HG02852 (cell line): ENCODE measurements at regions not wholly inside any gene's neighbourhood (a gene's known extent, or its start where the extent isn't known, plus 50 kb on each side); places are given as distances from the start of the nearest gene placed in this dataset.

ENCODE experiments used
- ATAC-seq: cut with Tn5 transposase; IDR thresholded peaks from one replicate; pipeline ENCODE4 v1.9.1; 2021; ENCODE audit warnings: mild to moderate bottlenecking, moderate library complexity; ENCODE audit not compliant: unreplicated experiment

DNA sequence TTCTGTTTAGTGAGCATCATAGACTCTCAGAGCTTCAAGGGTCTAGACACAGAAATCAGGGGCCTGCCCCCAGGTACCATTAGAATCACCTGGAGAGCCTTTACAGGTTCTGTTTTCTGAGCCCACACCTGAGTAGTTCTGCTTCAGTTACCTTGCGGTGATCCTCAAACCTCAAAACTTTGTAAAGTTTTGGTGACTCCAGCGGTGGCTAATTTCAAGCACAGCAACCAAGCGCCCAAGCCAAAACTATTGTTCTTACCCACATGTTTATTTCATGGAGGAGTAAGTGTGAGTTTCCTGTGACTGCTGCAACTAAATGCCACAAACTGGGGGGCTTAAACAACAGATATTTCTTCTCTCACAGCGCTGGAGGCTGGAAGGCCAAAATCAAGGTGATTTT is 108.9 kb downstream of the FOXD1 start:
- ATAC-seq, result no peak

DNA sequence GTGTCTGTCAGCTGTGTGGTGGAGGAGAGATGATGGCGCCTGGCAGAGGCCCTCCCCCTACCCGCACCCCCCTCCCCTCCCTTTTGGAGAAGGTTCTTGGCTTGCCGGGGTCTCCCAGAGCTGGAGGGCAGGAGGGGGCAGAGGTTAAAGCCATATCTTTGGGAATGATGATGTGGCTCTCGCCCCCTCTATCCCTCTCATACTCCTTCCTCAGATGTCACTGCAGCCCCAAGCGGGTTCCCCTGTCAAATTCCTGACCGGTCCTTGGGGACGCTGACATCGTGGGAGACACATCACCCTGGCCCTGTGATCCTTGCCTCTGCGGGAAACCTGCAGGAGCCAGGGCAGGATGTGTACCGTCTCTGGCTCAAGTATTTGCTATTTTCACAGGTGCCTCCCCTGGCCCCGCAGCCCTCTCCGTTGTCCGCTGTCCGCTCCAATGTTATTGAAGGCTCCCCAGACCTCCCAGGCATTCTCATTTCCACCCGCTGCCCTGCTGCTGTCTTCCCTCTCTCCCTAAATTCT is 109.5 kb downstream of the FOXD1 start:
- ATAC-seq, result no peak

DNA sequence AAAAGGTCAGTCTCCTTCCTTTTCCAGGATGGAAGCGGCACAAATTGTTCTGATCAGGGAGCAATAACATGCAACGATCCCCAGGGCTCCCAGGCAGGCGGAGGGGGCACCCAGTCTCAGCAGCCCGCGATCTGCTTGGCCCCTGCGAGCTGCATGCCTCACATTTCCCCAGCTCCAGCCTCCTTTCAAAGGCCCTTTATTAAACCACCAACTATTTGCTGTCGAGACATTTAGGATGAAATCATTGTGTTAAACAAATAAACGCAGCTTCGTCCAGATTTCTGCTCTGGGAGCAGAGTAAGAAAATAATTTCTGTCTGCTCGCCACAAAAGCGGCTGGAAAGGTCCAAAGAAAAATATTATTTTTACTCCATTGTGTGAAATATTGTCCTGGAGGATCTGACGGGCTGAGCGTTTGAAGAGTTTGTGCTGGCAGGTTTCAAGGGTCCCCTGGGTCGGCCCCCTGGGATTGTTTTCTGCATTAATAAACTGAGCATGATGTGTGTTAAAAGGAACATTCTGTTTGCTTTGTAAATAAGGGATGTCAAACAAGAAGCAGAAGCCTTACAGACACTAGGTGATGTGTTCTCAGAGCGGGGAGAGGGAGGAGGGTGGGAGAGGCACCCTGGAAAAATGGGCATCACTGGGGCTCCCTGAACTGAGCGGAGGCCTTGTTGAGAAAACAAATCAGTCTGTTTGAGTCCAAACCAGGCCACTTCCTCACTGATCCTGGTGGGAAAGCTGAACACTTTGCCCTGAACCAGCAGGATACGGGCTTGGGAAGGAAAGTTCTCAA is 110.1 kb downstream of the FOXD1 start:
- ATAC-seq, result no peak

DNA sequence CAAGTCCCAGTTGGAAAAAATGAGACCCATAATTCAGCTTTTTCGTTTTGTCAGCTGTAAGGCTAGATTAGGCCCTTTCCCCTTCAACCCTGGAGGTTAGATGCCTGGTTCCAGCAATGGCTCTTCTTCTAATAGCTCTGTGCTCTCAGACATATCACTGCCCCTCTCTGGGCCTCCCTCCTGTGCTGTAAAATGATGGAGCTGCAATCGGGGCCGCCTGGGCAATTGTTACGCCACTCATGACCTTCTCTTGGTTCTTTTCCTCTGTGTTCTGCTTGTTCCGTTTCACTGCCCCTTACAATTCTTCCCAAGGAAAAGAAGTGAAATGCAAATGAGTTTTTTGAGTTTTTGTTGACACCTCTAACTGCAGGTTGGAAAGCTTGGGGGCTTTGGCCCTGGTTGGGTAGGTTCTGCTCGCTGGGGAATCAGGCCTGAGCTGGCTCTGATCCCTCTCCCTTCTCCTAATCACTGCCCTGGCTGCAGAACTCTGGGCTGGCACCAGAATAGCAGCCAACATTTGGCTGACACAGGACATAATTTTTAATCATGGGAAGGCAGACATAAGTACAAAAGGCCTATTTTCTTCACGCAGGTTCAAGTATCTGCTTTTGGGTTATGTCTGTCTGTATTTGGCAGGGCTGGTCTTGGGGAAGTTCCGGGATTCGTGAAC is 110.9 kb downstream of the FOXD1 start:
- ATAC-seq, result no peak

DNA sequence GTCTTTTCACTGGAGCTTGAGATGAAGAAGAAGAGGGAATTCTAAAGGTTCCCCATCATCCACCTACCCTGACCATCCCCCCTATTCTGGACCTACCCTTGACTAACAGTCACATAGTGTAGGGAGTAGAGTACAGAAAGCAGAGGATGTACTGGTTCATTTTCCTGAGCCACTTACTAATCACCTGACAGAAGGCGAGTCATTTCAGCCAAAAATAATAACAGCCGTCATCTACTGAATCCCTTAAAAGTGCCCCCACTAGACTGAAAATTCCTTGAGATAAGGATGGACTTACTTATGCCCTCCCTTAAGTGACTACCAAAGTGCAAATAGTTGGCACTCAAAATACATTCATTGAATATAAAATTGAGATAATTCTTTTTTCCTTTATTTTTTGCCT is 112.2 kb downstream of the FOXD1 start:
- ATAC-seq, result no peak

DNA sequence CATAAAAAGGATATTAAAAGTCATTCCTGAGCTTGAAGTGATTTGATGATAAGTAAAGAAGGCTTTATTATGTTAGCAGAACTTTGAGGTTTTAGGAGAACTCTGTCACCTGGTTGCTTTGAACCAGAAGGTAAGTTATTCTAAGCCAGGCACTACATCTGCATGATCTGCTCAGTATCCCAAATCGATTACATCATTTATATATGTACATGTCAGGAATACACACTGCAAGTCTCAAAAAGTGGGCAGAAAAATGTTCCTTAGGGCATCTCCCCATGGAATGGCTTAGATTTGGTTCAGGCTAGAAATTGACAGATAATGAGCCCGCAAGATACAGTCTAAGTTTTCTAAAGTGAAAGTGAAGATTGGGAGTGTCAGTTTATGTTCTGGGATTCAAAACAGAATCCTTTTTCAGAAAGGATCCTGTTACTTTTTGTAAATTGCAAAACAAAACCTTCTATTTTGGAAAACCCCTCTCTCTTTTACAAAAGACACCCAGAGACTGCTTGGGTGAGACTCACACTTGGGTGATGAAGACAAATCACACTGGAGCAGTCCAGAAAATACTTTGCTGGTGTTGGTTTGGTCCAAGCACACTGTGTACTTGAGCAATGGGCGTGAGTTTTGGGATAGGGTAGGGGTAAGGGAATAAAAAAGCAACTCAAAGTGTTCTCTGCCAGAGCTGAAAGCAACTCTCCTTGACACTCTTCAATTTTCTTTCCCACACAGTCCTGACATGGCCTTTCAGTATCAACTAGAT is 114.5 kb downstream of the FOXD1 start:
- ATAC-seq, result no peak

DNA sequence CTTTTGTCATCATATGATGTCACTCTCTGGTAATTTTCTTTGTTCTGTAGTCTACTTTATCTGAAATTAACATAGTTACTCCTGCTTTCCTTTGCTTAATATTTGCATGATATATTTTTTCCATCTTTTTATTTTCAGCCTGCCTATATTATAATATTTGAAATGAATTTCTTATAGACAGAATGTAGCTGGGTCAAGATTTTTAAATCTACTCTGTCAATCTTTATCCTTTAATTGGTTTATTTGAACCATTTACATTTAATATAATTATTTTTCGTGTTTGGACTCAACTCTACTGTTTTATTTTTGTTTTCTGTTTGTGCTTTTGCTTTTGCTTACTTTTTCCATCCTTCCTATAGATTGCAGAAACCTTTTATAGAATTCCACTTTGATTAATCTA is 118.0 kb downstream of the FOXD1 start:
- ATAC-seq, result no peak

DNA sequence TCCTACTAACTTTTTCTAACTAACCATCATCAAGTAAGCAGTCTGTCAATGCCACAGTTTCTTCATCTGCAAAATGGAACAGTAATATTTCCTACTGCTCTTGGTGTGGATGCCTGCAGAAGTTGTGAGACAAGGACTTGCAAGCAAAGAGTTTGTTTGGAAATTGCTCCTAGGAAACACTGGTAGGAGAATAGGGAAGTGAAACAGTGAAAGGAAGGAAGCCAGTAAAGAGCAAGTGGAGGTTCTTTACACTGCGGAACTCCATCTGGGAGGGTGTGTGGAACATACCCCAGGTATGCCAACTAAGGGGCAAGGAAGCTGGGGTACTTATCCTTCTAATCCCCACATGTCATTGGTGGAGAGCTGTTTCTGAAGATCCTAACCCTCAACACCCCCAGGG is 119.9 kb downstream of the FOXD1 start:
- ATAC-seq, result no peak

DNA sequence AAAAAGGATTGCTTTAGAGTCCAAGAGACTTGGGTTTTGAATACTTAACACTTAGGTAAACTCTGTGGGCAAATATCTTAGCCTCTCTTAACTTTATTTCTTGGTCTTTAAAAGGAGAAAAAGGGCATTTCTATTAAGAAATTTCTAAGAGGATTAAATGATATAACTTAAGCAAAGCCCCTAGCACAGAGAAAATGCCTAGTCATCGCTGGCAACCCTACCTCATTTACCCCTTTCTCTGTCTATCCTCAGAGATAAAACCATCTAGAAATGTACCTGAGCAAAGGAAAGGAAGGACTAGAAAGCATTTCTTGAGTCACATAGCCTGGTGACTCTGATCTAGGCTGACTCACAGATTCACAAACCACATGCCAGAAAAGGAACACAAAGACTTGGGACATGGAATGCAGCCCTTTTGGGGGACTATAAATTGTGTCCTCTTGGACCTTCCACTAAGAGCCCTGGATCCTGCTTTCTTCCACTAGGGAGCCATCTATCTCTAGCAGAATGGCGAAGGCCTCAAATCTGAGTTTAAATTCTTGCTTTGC is 120.6 kb downstream of the FOXD1 start:
- no peak for ATAC-seq

DNA sequence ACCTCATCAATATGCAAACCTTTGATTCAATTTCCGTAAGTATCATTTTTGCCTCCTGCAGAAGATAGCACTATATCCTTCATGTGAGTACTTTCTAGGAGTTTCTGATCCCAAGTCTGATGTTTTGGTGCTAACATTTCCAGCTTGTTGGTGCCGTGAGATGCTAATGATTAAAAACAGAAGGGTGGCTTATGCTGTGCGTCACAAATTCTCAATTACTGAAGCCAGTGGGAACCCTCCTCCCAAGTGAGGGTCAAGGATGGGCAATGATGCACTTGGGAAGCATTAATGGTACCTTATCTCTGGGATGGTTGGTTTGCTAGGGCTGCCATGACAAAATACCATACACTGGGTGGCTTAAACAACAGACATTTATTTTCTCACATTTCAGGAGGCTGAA is 123.0 kb downstream of the FOXD1 start:
- ATAC-seq, result no peak

DNA sequence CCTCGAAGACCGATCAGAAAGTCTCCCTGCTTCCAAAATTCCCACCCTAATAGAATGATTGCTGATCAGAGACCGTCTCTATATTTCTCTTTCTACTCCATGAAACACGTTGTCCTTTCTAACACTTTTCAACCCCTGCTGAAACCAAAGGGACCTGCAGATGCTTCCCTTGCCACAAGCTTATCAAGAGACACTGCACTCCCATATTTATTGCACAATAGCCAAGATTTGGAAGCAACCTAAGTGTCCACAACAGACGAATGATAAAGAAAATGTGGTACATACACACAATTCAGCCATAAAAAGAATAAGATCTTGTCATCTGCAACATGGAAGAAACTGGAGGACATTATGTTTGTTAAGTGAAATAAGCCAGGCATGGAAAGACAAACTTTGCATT is 125.1 kb downstream of the FOXD1 start:
- ATAC-seq, result no peak

DNA sequence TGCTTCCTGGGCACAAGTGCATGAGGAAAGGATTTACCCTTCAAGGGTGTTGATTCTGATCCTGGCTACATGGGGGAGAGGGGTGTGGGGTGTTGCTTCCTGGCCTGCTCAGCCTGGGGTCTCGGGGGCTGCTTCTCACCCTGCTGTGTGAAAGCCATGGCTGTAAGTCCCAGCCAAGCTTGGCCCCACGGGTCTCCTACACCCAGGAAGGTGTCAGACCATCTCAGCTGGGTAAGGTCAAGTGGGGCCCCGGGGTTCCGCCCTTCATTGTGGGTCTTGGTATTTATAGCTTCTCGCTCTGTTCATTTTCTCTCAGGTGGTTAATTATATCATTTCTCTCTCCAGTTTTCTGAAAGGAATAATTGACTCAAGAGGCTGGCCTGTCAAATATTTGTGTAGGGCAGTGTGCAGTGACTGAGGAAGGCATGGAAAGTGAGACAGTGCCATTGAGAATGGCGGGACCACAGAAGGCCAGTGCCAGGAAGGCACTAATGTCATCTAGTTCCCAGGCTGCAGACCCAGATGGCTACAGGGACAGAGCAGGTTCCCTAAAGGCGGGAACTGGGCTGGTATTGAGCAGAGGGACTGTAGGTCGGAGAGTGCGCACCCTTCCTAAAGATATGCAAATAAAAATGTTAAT is 126.0 kb downstream of the FOXD1 start:
- no peak for ATAC-seq

DNA sequence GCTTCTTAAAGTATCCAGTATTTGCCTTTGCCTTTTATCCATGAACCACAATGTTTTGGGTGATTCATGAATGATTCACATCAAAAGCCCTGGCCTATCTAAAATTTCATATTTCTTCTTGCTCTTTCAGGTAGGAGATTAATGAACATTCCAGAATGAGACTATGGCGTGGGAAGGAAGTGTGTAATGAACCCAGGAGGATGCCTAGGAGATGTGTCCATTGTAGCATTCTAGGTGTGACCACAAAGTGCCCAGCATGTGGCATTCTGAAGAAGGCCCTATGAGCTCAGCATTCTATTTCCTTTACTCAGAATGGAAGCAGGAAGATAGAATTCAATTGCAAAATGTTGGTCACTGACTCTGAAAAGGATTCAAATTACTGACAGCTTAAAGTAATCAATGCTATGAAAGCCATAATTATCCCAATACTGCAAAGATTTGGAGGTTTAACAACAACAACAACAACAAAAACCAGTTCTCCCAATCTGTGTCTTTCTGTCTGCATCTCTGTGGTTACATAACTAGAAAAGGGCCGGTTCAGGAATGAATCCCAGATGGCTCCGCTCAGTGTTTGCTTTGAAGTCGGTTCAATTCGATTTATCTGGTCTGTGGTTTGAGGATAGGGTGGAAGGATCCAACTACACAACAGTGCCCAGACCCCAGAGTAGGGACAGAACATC is 126.7 kb downstream of the FOXD1 start:
- ATAC-seq, result no peak

DNA sequence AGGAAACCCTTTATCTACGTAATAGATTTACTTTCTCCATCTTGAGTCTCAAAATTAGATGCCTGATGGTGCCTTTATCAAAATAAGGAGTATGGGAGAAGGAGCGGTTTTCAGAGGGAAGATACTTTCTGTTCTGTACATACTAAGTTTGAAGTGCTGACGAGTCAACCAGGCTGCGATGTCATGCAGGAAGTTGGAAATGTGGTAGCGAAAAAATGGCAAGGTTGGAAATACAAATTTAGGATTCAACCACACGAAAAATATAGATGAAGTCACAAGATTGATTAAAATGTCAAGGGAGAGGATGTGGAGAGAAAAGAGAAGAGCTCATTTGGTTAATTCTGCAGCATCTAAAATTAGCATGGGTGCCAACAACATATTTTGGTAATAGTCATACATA is 129.5 kb downstream of the FOXD1 start:
- ATAC-seq, result no peak

DNA sequence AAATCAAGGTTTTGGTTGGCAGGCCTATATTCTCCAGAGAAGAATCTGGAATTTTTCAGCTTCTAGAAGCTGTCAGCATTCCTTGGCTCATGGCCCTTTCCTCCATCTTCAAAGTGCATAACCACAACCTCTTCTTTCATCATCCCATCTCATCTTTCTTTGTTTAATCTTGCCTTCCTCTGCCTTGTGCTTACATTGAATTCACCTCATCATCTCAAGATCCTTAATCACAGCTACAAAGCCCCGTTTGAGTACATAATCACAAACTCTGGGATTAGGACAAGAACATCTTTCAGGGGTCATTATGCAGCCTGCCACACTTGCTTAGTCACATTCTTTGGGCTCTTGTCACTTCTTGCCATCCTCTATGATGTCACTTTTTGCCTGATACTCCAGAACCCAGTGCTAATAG is 130.3 kb downstream of the FOXD1 start:
- ATAC-seq, result no peak

DNA sequence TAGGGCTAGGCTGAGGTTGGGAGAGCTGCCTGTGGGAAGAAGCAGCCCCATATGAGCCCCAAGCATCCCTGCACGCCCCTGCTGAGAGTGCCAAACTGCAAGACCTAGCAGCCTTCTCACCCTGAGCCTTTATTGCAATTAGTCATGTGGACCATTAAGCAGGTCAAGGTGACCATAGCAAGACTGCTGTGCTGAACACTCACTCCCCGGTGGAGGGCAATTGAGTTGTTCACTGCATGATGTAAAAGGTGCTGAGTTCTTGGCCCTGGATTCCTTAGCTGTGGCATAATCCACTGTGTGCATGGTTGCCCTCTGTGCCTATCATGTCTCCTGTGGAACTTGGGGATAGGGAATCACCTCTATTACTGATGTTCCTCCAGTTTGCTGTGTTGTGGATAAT is 131.1 kb downstream of the FOXD1 start:
- ATAC-seq, result no peak

DNA sequence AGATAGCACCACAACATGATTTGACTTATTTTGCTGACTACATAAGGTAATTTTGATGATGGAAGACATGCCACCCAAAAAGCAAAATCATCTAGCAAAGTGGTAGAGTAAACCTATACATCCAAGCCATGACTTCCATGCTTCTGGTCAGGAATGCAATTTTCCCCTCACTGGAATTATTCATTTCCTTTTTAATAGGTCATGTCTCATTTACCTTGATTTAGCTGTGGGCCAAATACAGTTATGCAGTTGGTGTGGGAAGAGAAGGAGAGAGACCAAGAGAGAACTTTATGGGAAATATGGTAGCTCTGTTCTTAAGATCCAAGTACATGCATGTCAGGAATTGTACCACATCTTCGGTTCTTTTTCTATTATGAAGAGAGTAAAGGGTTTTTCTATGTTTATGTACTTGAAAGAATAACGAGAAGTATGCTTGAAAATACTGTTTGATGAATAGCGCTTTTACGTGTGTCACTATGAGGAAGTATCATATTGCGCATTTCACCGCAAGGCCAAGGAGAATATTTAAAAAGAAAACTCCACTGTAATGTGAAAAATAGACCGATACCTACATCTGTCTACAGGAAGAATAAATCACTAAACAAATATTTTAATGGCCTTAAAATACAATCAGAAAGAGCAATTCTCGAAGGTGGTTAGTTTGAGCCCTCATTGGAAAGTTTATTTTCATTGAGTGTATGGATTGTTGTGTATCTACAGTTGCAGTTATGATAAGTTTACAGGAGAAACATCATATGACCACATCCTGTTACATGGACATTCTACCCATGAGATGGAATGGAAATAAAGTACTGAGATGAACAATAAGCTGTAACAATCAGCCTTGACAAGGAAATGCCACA is 134.0 kb downstream of the FOXD1 start:
- ATAC-seq, result no peak

DNA sequence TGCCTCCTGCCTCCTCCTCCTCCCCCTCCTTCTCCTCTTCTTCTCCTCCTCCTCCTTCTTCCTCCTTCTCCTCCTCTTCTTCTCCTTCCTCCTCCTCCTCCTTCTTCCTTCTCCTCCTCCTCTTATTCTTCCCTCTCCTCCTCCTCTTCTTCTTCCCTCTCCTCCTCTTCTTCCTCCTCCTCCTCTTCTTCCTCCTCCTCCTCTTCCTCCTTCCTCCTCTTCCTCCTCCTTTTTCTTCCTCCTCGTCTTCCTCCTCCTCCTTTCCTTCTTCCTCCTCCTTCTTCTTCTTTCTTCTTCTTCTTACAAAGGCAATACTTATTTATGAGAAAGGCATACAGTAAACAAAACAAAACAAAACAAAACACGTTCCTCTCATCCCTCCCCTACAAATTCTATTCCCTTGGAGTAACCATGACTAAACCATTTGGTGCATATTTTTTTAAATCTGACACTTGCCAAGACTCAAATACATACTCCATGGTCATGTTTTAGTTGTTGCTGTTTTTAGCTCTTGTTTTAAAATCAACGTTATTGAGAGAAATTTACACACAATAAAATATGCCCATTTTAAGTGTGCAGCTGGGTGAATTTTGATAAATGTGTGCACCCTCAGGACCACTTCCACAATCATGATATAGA is 135.6 kb downstream of the FOXD1 start:
- ATAC-seq, result no peak
